Hematopoietic multipotent progenitor cell treated with erythropoietin and hydrocortisone succinate and interleukin-3 and kit ligand, for 6 days (in vitro differentiated cells): ENCODE measurements at regions not wholly inside any gene's neighbourhood (a gene's known extent, or its start where the extent isn't known, plus 50 kb on each side); places are given as distances from the start of the nearest gene placed in this dataset.
"Not testable (repeated sequence)": the region's sequence is repeated elsewhere in the genome, so short reads cannot be mapped to it uniquely, and the experiment has no call there.

Experiments used
- DNase-seq: peaks from one replicate; pipeline ENCODE4 v3.0.0-alpha.2; 2015

DNA sequence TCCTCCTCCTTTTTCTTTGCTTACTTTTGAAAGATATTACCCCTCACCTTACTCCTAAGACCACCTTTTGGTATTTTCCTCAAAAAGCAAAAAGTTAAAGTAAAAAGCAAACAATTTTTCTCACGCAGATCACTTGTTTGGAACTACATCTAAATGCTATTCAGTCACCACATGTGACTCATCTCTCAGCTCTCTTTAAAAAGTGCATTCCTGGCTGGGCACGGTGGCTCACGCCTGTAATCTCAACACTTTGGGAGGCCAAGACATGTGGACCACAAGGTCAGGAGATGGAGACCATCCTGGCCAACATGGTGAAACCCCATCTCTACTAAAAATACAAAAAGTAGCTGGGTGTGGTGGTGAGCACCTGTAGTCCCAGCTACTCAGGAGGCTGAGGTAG lies 218.0 kb downstream of the HS3ST3B1 start:
- DNase-seq: not testable (repeated sequence)

DNA sequence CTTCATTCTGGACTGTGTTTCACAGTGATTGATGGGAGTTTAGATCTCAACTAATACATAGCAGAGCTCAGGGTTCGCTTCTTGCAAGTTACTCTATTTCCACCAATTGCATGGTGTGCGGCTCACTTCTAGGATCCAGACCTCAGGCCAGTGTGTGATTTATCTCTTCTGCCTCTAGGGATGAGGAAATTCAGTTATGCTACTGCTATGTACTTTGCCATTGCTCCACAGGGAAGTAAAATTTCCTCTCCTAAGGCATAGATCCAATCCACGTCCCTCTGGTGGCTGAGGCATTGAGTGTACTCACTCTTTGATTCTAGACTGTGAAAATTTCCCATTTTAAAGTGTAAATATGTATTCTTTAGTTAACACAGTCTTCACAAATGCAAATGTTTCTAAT lies 214.1 kb downstream of the HS3ST3B1 start:
- DNase-seq: no peak

DNA sequence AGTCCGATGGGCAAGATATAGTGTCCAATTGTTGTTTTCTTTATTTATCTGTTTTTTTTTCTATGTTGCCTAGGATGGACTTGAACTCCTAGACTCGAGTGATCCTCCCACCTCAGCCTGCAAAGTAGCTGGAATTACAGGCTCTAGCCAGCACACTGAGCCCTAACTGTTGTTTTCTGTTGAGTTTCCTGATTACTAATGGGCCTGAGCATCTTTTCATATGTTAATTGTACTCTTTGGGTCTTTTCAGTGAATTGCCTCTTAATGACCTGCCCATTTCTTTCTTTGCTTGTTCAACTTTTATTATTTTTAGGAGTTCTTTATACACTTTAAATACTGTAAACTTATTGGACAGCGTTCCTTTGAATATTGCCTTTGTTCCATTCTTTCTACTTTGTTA lies 213.0 kb downstream of the HS3ST3B1 start:
- DNase-seq: no peak

DNA sequence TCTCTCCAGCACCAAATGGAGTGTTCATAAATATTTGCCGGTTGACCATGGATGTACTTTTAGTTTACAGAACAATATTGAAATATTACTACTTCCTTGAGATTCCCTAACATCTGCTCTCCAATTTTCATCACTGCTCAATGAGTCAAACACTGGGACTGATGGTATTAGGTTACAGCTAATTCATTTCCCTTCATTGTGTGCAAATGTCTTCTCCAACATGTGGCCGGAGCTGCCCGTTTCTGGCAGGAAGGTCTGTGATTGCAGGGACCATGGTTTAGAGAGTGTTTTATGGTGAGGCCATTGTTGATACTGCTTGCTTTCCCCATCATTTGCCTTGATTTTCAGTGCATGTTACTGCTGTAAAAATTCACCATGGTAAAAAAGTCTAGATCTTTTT lies 209.3 kb downstream of the HS3ST3B1 start:
- DNase-seq: no peak

DNA sequence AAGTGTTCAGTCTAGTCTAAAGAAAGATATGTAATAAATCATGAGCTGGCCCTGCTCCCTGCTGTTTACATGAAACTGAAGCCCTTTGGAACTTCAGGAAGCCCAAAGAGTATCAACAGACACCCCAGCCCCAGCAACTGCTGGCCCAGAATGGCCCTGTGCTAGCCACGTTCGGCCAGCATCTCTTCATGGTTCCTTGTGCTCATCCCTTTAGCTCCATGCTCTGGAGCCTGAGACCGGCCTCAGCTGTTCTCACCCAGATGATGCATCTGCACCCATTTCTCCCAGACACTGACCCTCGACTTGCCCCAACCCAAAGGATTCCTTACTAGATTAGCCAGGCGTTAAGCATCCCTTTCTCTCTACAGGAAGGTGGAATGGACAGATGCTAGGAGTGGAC lies 207.3 kb downstream of the HS3ST3B1 start:
- DNase-seq: no peak

DNA sequence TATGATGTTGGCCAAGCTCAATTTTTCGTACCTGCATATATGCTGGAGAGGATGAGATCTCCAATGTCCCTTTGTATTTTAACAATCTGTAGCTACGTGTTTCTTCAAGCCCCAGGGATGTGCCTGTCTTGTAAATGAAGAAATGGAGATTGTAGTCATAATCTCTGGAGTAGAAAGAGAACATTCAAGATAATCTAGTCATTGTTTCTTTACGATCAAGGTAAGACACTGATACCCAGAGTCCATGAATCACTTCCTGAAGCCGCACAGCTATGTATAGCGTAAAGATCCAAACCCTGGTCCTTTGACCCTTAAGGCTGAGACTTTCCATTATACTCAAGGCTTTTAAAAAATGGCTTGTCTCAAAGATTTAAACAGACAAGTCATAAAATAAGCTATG lies 205.5 kb downstream of the HS3ST3B1 start:
- no peak for DNase-seq

DNA sequence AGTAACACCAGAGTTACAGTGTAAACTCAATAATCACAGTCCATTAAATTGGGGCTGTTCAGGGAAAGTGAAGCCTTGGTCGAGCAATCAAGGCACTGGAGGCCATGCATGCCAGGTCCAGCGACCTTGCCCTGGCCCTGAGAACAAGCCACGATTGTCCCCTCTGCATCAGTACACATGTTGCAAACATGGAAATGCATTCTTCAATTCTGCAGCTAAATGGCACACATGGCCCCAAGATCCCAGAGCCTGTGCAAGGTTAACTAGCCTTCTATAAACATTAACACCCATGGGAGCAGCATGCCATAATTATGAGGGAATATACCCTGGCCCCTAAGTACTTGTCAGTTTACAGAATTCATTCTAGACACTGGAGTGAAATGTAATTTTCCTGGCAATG lies 204.7 kb downstream of the HS3ST3B1 start:
- no peak for DNase-seq

DNA sequence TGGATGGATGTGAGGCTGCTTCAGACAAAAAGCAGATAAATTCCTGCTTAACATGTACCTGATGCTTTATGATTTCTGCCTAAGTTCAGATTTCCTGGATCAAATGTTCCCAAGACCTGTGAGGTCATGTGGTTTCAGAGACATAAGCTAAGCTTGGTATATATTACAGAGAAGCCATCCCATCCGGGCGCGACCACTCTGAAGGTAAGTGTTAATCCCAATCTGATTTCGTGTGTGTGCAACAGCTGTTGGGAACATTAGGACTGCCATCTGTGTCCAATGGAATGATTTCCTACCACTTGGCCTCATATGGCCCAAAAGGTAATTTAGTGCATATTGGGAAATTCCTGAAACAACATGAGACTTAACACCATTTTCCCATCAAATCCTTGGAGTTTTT lies 199.1 kb downstream of the HS3ST3B1 start:
- DNase-seq: no peak

DNA sequence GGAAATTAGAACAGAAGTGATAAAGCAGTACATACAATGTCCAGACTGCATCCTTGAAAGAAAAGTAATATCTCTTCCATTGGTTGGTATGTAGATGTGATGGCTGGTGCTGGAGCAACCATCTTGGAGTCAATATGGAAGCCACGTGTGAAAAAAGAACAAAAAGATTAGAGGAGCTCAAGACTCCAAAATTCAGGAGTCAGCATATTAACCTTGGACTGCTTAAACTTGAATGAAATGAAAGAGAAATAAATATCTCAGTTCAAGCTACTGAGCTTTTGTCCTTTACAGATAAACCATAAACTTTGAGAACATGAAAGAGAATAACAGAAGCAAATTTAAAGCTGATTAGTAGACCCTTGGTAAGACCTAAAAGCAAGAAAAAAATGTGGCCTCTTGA lies 197.9 kb downstream of the HS3ST3B1 start:
- no peak for DNase-seq

DNA sequence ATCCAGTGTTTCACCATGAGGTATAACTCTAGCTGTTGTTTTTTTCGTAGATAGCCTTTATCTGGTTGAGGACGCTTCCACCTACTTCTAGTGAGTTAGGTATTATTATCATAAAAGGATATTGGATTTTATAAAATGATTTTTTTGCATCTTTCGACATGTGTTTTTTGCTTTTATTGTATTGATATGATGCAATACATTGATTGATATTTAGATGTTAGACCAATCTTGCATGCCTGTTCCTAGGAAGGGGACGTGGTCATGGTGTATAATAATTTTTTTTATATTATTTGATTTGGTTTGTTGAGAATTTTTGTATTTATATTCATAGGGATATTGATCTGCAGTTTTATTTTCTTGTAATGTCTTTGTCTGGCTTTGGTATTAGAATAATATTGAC lies 193.3 kb downstream of the HS3ST3B1 start:
- DNase-seq: no peak

DNA sequence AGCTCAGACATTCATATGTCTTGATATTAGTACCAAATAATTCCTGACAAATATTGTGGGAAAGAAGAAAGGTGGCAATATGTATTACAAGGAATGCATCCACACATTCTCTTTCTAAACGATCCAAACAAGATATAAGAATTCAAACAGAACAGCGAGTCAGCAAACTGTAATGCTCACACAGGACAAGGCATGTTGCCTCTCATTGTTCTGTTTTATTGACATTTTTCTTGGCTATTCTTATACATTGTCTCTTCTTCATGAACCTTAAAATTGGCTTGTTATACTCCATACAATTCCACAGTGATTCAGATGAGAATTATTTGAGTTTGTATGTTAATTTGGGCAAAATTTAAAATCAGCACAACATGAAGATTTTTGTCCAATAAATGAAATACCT lies 189.1 kb downstream of the HS3ST3B1 start:
- DNase-seq: no peak

DNA sequence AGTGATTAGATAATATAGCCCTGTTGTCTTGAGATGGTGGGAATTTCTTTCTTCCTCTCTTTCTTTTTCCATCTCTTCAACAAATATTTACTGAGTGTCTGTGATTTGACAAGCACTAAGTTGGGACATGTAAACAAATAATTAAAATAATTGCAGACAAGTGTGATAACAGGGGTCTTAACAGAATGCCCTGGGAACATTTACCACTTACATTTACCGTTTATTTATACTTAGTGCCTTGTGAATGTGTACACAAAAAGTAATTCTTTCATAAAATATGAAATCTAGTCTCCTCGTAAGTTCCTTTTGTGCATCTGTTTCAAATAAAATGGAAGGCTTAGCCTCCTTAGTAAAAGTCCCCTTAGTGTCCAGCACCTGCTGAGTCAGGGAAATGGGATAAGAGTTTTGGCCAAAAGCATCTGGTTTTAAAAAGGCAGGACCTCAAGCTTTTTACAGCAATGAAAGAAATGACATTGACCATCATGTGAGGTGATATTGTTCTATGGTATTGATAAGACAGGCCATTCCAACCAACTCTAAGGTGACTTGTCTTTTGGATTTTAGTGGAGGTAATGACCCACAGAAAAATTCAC lies 188.2 kb downstream of the HS3ST3B1 start:
- DNase-seq: no peak

DNA sequence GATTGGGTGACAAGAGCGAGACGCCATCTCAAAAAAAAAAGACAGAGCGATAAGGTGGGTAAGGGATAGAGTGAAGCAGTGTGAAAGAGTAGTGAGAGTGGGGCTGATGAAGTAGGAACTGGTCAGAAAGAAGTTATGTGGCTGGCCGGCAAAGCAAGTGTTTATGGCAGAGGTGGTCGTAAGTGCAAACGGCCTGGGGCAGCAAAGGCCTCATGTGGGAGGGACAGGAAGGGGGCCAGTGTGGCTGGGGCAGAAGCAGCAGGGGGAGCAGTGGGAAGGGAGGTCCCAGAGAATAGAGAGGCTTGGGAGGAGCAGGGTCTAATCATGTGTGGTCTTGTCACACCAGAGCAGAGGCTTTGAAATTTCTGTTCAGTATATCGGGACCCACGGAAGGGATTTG lies 186.2 kb downstream of the HS3ST3B1 start:
- no peak for DNase-seq

DNA sequence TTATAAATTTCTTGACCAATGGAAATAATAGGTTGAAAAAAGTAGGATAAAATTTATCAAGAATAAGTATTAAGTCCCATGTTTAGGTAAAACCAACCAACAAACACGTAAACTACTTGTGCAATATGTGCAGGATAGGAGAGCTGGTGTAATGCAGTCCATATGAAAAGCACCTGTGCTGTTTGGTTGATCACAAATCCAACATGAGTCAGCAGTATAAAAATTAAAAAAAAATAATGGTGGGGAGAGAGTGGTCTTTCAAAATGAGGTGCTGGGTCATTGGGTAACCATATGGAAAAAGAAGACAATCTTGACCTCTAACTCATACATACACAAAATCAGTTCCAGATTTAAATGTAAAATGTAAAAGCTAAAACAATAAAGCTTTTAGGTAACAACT lies 181.8 kb downstream of the HS3ST3B1 start:
- no peak for DNase-seq

DNA sequence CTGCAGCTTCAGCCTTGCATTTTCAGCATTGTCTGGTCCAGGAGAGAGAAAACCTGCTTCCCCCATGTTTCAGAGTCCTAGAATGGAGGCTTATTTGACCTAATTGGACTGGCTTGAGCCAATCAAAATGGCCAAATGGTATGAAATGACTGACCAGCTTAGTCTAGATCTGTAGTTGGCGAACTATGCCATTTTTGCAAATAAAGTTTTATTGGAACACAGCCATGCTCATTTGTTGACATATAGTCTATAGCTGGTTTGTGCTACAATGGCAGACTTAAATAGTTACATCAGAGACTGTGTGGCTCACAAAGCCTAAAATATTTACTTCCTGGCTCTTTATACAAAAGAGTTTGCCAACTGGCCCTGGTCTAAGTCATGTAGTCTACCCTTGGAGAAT lies 180.8 kb downstream of the HS3ST3B1 start:
- DNase-seq: no peak

DNA sequence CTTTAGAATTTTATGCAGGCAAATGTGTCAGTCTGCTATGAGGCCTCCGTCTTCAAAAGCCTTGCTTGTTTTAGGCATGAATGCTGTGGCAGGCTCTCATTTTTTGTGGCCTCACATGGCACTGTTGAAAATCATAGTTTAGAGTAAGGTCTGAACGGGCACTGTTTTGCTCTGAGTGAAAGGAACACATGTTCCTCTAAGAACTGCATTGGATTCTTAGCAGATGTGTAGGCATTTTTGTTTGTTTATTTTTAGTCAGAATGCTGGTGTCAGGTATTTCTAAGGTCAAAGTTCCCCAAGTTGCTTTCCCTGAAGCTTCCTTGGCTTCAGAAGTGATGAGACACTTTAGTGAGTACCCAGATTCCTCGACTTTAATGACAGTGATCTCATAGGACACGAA lies 173.7 kb downstream of the HS3ST3B1 start:
- no peak for DNase-seq

DNA sequence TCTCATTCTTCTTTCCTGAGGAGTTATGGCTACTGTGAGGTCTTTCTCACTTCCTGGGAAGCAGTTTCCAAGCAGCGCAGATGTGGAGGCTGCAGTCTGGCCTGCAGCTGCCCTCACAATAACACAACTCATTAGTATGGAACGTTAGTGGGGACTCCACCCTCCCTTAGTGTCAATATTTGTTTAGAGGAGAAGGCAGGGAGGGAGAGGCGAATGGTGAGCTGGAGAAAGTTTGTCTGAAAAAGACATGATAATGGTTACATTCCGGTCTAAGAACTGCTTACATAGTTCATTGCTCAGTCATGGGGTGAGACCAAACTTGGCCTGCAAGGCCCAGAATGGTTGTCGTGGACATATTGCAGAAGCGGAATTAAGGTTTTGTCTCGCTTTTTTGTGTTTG lies 170.2 kb downstream of the HS3ST3B1 start:
- DNase-seq: no peak

DNA sequence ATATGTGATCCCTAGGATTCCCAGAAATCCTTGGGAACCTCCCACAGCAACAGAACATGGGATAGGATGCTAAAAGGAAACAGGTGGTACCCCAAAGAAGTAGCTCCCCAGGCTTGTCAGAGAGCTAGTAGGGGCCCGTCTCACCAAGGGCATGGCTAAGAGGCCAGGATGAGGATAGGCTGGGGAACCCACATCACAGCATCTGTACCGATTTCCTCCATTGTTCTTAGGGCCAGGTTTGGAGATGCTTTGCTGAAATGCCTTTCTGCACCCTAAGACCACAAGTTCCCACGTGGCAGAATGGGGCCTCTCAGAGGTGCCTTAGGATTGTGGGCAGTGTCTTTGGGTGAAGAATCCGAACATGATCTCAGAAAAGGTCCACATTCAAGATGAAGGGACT lies 169.5 kb downstream of the HS3ST3B1 start:
- no peak for DNase-seq

DNA sequence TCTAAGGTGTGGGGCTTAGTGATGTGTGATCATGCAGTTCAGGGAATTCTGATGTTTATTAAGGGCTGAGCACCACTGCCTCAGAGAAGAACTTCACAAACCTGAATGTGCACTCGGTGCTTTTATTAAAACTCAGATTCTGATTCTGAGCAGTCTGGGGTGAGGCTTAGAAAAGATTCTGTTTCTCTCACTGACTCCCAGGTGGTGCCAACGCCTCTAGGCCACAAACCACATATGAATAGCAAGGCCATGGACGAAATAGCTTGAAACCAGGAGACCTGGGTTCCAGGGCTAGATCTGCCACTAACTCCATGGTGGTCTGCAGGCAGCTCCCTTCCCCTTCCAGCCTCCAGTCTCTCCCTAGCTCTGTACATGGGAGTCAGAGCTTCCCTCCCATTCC lies 169.1 kb downstream of the HS3ST3B1 start:
- DNase-seq: no peak

DNA sequence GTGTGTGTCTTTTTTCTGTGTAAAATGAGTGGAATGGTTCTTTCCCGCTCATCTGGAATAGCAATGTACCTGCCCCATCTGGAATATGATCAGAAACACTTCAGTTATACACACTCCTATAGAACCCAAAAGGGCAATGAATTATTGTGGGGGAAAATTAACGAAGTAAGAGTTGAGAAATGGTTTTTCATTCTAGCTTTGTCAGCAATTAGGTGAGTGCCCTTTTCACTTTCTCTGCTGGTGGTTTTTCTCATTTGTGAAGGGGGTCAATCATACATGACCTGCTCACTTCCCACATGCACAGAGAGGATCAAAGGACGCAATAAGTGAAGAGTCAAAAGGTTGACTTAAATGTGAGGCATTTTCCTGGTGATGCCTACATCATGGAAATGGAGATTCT lies 168.0 kb downstream of the HS3ST3B1 start:
- no peak for DNase-seq

DNA sequence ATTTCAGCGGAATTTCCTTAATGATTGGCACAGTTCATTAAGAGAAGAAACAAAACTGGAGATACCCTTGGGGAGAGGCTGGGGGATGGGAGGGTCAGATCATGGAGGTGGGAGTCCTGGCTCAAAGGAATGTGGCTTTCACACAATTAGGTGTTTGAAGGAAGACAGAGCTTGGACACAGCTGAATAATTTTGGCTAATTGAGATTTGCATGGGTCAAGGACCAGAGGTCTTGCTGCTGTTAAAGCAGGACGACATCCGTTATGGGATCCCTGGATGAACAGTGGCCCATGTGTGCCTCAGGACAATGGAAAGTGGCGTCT lies 160.3 kb downstream of the HS3ST3B1 start:
- DNase-seq: no peak

DNA sequence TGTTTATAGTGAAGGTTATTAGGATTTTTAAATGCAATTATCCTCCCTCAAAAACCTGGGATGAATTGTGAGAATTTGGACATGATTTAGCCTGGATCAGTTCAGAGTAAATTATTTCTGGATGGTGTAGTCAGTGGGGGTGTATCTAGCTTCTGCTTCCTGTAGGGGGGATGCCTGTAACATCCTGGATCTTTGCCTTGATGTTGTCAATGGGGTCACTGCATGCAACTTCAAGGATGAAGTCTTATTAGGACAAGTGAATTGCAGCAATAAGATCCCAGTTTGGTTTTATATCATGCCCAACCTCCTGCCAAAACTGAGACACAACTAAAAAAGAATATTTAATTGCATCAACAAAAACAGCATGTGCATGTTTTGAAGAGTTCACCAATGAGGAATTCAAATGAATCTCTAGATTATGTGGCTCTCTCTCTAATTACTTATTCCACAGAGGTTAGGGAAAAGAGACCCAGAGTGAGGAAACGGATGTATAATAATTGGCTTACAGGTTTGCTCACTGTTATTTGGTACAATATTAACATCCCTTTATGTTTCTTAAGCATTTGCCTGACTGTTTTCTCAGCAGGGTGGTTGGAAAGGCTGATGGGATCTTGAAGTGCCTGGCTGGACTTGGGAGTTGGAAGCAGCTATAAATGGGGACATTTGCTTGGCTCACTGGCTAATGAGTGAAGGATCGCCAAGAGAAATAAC lies 159.8 kb downstream of the HS3ST3B1 start:
- DNase-seq: no peak

DNA sequence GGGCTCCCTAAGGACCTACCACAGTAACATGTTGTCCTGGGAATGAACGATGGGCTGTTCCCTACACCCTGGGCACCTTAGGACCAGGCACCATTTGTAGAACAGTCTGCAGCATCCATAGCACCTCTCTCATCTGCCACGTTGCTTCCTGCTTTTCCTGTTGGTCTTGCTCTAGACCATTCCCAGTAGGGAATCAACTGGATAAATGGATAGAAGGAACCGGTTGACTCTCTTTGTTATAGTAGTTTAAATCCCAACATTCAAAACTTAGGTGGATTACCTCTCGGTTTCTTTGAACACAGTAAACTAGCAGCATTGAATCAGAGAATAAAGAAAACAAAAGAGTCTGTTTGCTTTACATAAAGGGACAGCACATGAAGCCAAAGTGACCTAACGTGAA lies 159.1 kb downstream of the HS3ST3B1 start:
- no peak for DNase-seq

DNA sequence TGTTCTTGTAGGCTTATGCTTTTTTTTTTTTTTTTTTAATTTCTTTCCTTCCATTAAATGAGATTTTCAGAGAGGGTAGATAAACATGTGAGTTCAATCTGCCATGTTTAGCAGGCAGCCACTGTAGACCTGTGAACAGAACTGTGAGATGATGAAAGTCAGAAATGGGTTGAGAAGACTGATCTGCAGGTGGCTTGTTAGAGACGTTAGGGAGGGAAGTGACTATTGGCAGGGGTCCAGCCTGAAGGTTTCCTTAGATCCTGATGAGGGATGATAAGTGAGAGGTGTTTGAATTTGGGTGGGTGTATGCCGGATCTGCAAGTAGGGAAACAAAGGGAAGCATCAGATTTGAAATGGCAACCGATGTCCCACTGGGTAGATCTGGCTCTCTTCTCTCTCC lies 157.8 kb downstream of the HS3ST3B1 start:
- DNase-seq: peak; percentile 4

DNA sequence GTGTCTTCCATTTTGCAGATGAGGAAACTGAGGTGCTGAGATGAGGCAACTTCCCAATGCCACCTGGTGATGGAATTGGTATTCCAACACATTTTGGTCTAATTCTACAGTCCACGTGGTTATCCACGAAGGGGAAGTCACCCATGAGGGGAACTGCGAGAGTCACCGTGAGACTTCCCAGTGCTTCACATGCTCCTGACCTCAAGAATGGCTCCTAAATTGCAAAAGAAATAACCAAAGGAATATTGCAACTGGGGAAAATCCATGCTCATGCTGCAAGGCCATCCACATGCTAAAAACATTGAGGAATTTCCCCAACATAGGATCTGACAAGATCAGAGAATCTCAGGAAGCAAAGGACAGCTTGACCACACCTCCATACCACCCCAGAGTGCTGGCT lies 153.9 kb downstream of the HS3ST3B1 start:
- no peak for DNase-seq
